ENCODE measurements at regions not wholly inside any gene's neighbourhood (a gene's known extent, or its start where the extent isn't known, plus 50 kb on each side); places are given as distances from the start of the nearest gene placed in this dataset.

GRCh38 chr22:34800260-34800980, 265.5 kb upstream of the ISX start:
- Histone ChIP-seq H3K9ac (replicated peaks; ENCODE audit: extremely low read depth, insufficient read depth, low read length) (no peak overlapping the region), H3K27me3 (ENCODE audit: control insufficient read depth in 2 of 2, insufficient read depth in 2 of 2, low read length in 2 of 2) (no peaks in the 10 kb centered on the region), H4K20me1 (replicated peaks; ENCODE audit: control insufficient read depth, extremely low read depth, insufficient read depth, low read length) (no peaks in the 10 kb centered on the region), H3K9me1 (replicated peaks; ENCODE audit: control insufficient read depth, extremely low read depth, insufficient read depth, low read length) (no peaks in the 10 kb centered on the region), H3K4me2 (ENCODE audit: insufficient read depth, low read length) (no peak overlapping the region), H3K79me2 (ENCODE audit: control insufficient read depth, insufficient read depth, low read length) (no peaks in the 10 kb centered on the region), H3K4me3 (replicated peaks in 1 of 3; ENCODE audit: insufficient read depth in 1 of 3, low read depth in 1 of 3, low read length in 3 of 3) (no peak overlapping the region), H3K4me1 (ENCODE audit: control insufficient read depth, extremely low read depth, insufficient read depth, low read length) (no peaks in the 10 kb centered on the region), H3K36me3 (ENCODE audit: control insufficient read depth in 2 of 2, extremely low read depth in 1 of 2, insufficient read depth in 2 of 2, low read length in 2 of 2) (no peaks in the 10 kb centered on the region), H3K9me3 (replicated peaks; ENCODE audit: control insufficient read depth, insufficient read depth, low read length) (peaks cover 8% of the 10 kb centered on the region), H2AFZ (ENCODE audit: low read depth, low read length) (no peak overlapping the region), H3K27ac (ENCODE audit: insufficient read depth, low read depth, low read length) (no peak overlapping the region)
- TF ChIP-seq EZH2 (IDR thresholded peaks at IDR 0.05; ENCODE audit: borderline replicate concordance, low read depth, low read length, severe bottlenecking) (no peak), POLR2AphosphoS5 (IDR thresholded peaks at IDR 0.05; ENCODE audit: insufficient read depth, low read depth, low read length) (no peak), GATA2 (IDR thresholded peaks at IDR 0.05; ENCODE audit: insufficient read depth, insufficient read length, low read depth, low read length) (no peak), JUN (IDR thresholded peaks at IDR 0.05; ENCODE audit: borderline replicate concordance, insufficient read depth, insufficient read length, low read depth) (no peak), MYC (IDR thresholded peaks at IDR 0.05; ENCODE audit: low read depth, low read length) (no peak), MAX (IDR thresholded peaks at IDR 0.05; ENCODE audit: insufficient read depth, insufficient read length) (no peak), POLR2A (IDR thresholded peaks at IDR 0.05; ENCODE audit: low read depth, low read length) (no peak)
- TF ChIP-seq, protein P1, sequence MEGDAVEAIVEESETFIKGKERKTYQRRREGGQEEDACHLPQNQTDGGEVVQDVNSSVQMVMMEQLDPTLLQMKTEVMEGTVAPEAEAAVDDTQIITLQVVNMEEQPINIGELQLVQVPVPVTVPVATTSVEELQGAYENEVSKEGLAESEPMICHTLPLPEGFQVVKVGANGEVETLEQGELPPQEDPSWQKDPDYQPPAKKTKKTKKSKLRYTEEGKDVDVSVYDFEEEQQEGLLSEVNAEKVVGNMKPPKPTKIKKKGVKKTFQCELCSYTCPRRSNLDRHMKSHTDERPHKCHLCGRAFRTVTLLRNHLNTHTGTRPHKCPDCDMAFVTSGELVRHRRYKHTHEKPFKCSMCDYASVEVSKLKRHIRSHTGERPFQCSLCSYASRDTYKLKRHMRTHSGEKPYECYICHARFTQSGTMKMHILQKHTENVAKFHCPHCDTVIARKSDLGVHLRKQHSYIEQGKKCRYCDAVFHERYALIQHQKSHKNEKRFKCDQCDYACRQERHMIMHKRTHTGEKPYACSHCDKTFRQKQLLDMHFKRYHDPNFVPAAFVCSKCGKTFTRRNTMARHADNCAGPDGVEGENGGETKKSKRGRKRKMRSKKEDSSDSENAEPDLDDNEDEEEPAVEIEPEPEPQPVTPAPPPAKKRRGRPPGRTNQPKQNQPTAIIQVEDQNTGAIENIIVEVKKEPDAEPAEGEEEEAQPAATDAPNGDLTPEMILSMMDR (IDR thresholded peaks at IDR 0.05; ENCODE audit: extremely low read depth in 1 of 2, insufficient read depth in 1 of 2, low read depth in 1 of 2, low read length in 2 of 2): no peak
- DNase-seq (ENCODE audit: low read depth, low spot score) (no peak), FAIRE-seq (no peak)
- dilution Hi-C loops (cut with MboI; ENCODE audit: extremely low pct_ligation_motif_present, low sequenced_read_pairs): no loop called here
- ChIA-PET POLR2A (no interaction called here), CTCF (no interaction called here)
- intact Hi-C loops (cut with micrococcal nuclease): no loop called here
- no TSS peak for BruUV-seq (replicated peaks)

All from endothelial cell of umbilical vein (primary cell).